ENCODE measurements at regions not wholly inside any gene's neighbourhood (a gene's known extent, or its start where the extent isn't known, plus 50 kb on each side); places are given as distances from the start of the nearest gene placed in this dataset.

GRCh38 chr10:28434063-28434462 is 98.9 kb upstream of the WAC start:
- TF ChIP-seq POLR2A (IDR thresholded peaks at IDR 0.05): no peak
- no peak for TF ChIP-seq CTCF (IDR thresholded peaks at IDR 0.05)
- Histone ChIP-seq H3K9me3 (no peaks in the 10 kb centered on the region), H3K27me3 (no peaks in the 10 kb centered on the region), H3K4me1 (no peaks in the 10 kb centered on the region), H3K27ac (no peak overlapping the region), H3K36me3 (no peaks in the 10 kb centered on the region), H3K4me3 (no peak overlapping the region)
- DNase-seq: no peak
- intact Hi-C loops (cut with DNase I; ENCODE audit: low total_unique reads): no loop called here

- no peaks in the 10 kb centered on the region for H3K27me3 ChIP-seq
- H3K27ac ChIP-seq: no peak overlapping the region
- no peaks in the 10 kb centered on the region for H3K9me3 ChIP-seq
- no peak overlapping the region for H3K4me3 ChIP-seq
- intact Hi-C loops (cut with DNase I; ENCODE audit: low total_unique reads): no loop called here
- no peaks in the 10 kb centered on the region for H3K4me1 ChIP-seq
- H3K36me3 ChIP-seq: no peaks in the 10 kb centered on the region
- TF ChIP-seq POLR2A (IDR thresholded peaks at IDR 0.05): no peak
- TF ChIP-seq CTCF (IDR thresholded peaks at IDR 0.05): no peak
- no peak for DNase-seq
Measured at GRCh38 chr10:28442403-28442802, 90.5 kb upstream of the WAC start.

- no peaks in the 10 kb centered on the region for H3K9me3 ChIP-seq
- no peaks in the 10 kb centered on the region for H3K4me1 ChIP-seq
- TF ChIP-seq POLR2A (IDR thresholded peaks at IDR 0.05): no peak
- no peak for TF ChIP-seq CTCF (IDR thresholded peaks at IDR 0.05)
- H3K36me3 ChIP-seq: no peaks in the 10 kb centered on the region
- H3K4me3 ChIP-seq: no peak overlapping the region
- DNase-seq: no peak
- no peak overlapping the region for H3K27ac ChIP-seq
- intact Hi-C loops (cut with DNase I; ENCODE audit: low total_unique reads): no loop called here
- no peaks in the 10 kb centered on the region for H3K27me3 ChIP-seq
Measured at GRCh38 chr10:28444031-28444430, 88.9 kb upstream of the WAC start.

GRCh38 chr10:28445516-28445915 is 87.4 kb upstream of the WAC start:
- intact Hi-C loops (cut with DNase I; ENCODE audit: low total_unique reads): no loop called here
- H3K27me3 ChIP-seq: no peaks in the 10 kb centered on the region
- TF ChIP-seq POLR2A (IDR thresholded peaks at IDR 0.05): no peak
- TF ChIP-seq CTCF (IDR thresholded peaks at IDR 0.05): no peak
- no peaks in the 10 kb centered on the region for H3K36me3 ChIP-seq
- H3K27ac ChIP-seq: no peak overlapping the region
- H3K4me3 ChIP-seq: no peak overlapping the region
- H3K4me1 ChIP-seq: no peaks in the 10 kb centered on the region
- no peaks in the 10 kb centered on the region for H3K9me3 ChIP-seq
- DNase-seq: no peak

- Histone ChIP-seq H3K4me3 (no peak overlapping the region), H3K9me3 (no peaks in the 10 kb centered on the region), H3K27me3 (no peaks in the 10 kb centered on the region), H3K27ac (no peak overlapping the region), H3K4me1 (no peaks in the 10 kb centered on the region), H3K36me3 (no peaks in the 10 kb centered on the region)
- TF ChIP-seq CTCF (IDR thresholded peaks at IDR 0.05): no peak
- no peak for TF ChIP-seq POLR2A (IDR thresholded peaks at IDR 0.05)
- intact Hi-C loops (cut with DNase I; ENCODE audit: low total_unique reads): no loop called here
- DNase-seq: no peak
Measured at GRCh38 chr10:28449382-28449781, 83.5 kb upstream of the WAC start.

All from uterus (tissue), 3 donors.